Mucosa of descending colon (tissue), 3 donors: ENCODE measurements at regions not wholly inside any gene's neighbourhood (a gene's known extent, or its start where the extent isn't known, plus 50 kb on each side); places are given as distances from the start of the nearest gene placed in this dataset.

Experiments
- ATAC-seq: fragments of 200-7000 bp; cut with Tn5 transposase; one replicate; pipeline ENCODE4 v1.9.1; 2020; ENCODE audit warnings: mild to moderate bottlenecking, moderate library complexity
- DNase-seq, 3 donors: peaks; one replicate each; pipeline ENCODE4 v3.0.0-alpha.2; 2020
- H3K36me3 ChIP-seq: fragments of 200-600 bp; one replicate; pipeline ENCODE4 v1.8.0; 2021; ENCODE audit warnings: low read depth, mild to moderate bottlenecking
- H3K4me1 ChIP-seq: fragments of 200-600 bp; one replicate; pipeline ENCODE4 v1.8.0; 2021; ENCODE audit warnings: low read depth, mild to moderate bottlenecking
- H3K4me3 ChIP-seq: fragments of 200-600 bp; one replicate; pipeline ENCODE4 v1.8.0; 2021; ENCODE audit warnings: mild to moderate bottlenecking
- H3K9me3 ChIP-seq: fragments of 200-600 bp; one replicate; pipeline ENCODE4 v1.8.0; 2021; ENCODE audit warnings: mild to moderate bottlenecking
- CTCF ChIP-seq: fragments of 200-600 bp; IDR thresholded peaks from one replicate; pipeline ENCODE4 v1.8.0; 2022; ENCODE audit warnings: antibody characterized with exemption, mild to moderate bottlenecking
- intact Hi-C, 2 donors: fragments of 100-400 bp; cut with DNase I in 1 of 2; cut with micrococcal nuclease in 1 of 2; formaldehyde crosslinking; loops; one replicate each; pipeline versions ENCODE4 v1.11.0 to v1.11.1; 2022; cut with DNase I, micrococcal nuclease
- donor health status: DM: no; HTN: no; CAD: no; lungs with moderate emphysema.
- donor health status: DM: no; HTN: no; CAD: no.
- donor health status: DM: no; HTN: yes; CAD: no.

GRCh38 chr13:26456650-26457049, 100.8 kb upstream of the WASF3 start:
- no peak overlapping the region for H3K4me3 ChIP-seq
- no peak for TF ChIP-seq CTCF
- intact Hi-C loops = no loop called here
- H3K36me3 ChIP-seq = no peaks in the 10 kb centered on the region
- DNase-seq (no peak), ATAC-seq (no peak)
- no peaks in the 10 kb centered on the region for H3K4me1 ChIP-seq
- H3K9me3 ChIP-seq = no peaks in the 10 kb centered on the region

GRCh38 chr13:26457212-26457611, 100.3 kb upstream of the WASF3 start:
- Histone ChIP-seq H3K36me3 (no peaks in the 10 kb centered on the region), H3K4me1 (no peaks in the 10 kb centered on the region), H3K9me3 (no peaks in the 10 kb centered on the region), H3K4me3 (no peak overlapping the region)
- no peak for DNase-seq
- intact Hi-C loops = no loop called here
- no peak for TF ChIP-seq CTCF
- ATAC-seq = peak; percentile 63

- intact Hi-C loops = no loop called here
- no peaks in the 10 kb centered on the region for H3K36me3 ChIP-seq
- no peak for TF ChIP-seq CTCF
- H3K4me3 ChIP-seq = no peak overlapping the region
- H3K4me1 ChIP-seq = no peaks in the 10 kb centered on the region
- DNase-seq (no peak), ATAC-seq (no peak)
- H3K9me3 ChIP-seq = no peaks in the 10 kb centered on the region
These were observed 99.2 kb upstream of the WASF3 start for GRCh38 chr13:26458196-26458749.

GRCh38 chr13:26459276-26460131, 98.0 kb upstream of the WASF3 start:
- no peaks in the 10 kb centered on the region for H3K4me1 ChIP-seq
- no peak for DNase-seq
- TF ChIP-seq CTCF = no peak
- ATAC-seq = peak; percentile 83
- H3K36me3 ChIP-seq = no peaks in the 10 kb centered on the region
- intact Hi-C loops = no loop called here
- H3K9me3 ChIP-seq = no peaks in the 10 kb centered on the region
- no peak overlapping the region for H3K4me3 ChIP-seq

GRCh38 chr13:26460648-26461047, 96.8 kb upstream of the WASF3 start:
- peak in 1 of 3 donors; percentile 19 for DNase-seq
- Histone ChIP-seq H3K4me1 (no peaks in the 10 kb centered on the region), H3K9me3 (no peaks in the 10 kb centered on the region), H3K36me3 (no peaks in the 10 kb centered on the region), H3K4me3 (no peak overlapping the region)
- ATAC-seq = no peak
- TF ChIP-seq CTCF = no peak
- intact Hi-C loops = no loop called here
